ENCODE measurements at regions not wholly inside any gene's neighbourhood (a gene's known extent, or its start where the extent isn't known, plus 50 kb on each side); places are given as distances from the start of the nearest gene placed in this dataset.

- TF ChIP-seq, protein P1, sequence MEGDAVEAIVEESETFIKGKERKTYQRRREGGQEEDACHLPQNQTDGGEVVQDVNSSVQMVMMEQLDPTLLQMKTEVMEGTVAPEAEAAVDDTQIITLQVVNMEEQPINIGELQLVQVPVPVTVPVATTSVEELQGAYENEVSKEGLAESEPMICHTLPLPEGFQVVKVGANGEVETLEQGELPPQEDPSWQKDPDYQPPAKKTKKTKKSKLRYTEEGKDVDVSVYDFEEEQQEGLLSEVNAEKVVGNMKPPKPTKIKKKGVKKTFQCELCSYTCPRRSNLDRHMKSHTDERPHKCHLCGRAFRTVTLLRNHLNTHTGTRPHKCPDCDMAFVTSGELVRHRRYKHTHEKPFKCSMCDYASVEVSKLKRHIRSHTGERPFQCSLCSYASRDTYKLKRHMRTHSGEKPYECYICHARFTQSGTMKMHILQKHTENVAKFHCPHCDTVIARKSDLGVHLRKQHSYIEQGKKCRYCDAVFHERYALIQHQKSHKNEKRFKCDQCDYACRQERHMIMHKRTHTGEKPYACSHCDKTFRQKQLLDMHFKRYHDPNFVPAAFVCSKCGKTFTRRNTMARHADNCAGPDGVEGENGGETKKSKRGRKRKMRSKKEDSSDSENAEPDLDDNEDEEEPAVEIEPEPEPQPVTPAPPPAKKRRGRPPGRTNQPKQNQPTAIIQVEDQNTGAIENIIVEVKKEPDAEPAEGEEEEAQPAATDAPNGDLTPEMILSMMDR (IDR thresholded peaks at IDR 0.05): no peak
- no peak for TF ChIP-seq POLR2A (IDR thresholded peaks at IDR 0.05)
Measured at GRCh38 chr16:80436510-80436909, 104.3 kb upstream of the DYNLRB2 start.

Data from lower leg skin (tissue), 3 donors.